Endothelial cell (in vitro differentiated cells): ENCODE measurements at regions not wholly inside any gene's neighbourhood (a gene's known extent, or its start where the extent isn't known, plus 50 kb on each side); places are given as distances from the start of the nearest gene placed in this dataset.

ENCODE experiments used
- DNase-seq: peaks from one replicate; pipeline ENCODE4 v3.0.0; 2021; ENCODE audit warnings: low spot score
- H3K27ac Mint-ChIP-seq: one replicate; pipeline ENCODE4 v1.8.0; 2021; ENCODE audit warnings: mixed read lengths, inconsistent platforms; ENCODE audit not compliant: unreplicated experiment
- H3K27me3 Mint-ChIP-seq: one replicate; pipeline ENCODE4 v1.8.0; 2021; ENCODE audit warnings: mild to moderate bottlenecking, moderate library complexity, mixed read lengths, inconsistent platforms; ENCODE audit not compliant: unreplicated experiment
- H3K36me3 Mint-ChIP-seq: one replicate; pipeline ENCODE4 v1.8.0; 2021; ENCODE audit warnings: mild to moderate bottlenecking, low read depth, mixed read lengths, inconsistent platforms; ENCODE audit not compliant: unreplicated experiment
- H3K4me1 Mint-ChIP-seq: one replicate; pipeline ENCODE4 v1.8.0; 2021; ENCODE audit warnings: mild to moderate bottlenecking, mixed read lengths, inconsistent platforms; ENCODE audit not compliant: unreplicated experiment
- H3K4me3 Mint-ChIP-seq: one replicate; pipeline ENCODE4 v1.8.0; 2021; ENCODE audit warnings: mild to moderate bottlenecking, mixed read lengths, inconsistent platforms; ENCODE audit not compliant: unreplicated experiment
- H3K9me3 Mint-ChIP-seq: one replicate; pipeline ENCODE4 v1.8.0; 2021; ENCODE audit warnings: mixed read lengths, inconsistent platforms; ENCODE audit not compliant: unreplicated experiment
- CTCF ChIP-seq: fragments of 200-600 bp; sonication (generic); IDR thresholded peaks from one replicate; pipeline ENCODE4 v1.5.0; 2021; ENCODE audit warnings: antibody characterized with exemption; ENCODE audit not compliant: unreplicated experiment

GRCh38 chr2:236849508-236849907, 236.2 kb upstream of the COPS8 start:
- Mint-ChIP-seq H3K27me3 (peaks cover 5% of the 10 kb centered on the region), H3K27ac (no peak overlapping the region), H3K9me3 (peaks cover 4% of the 10 kb centered on the region), H3K36me3 (peaks cover 8% of the 10 kb centered on the region), H3K4me3 (no peak overlapping the region), H3K4me1 (peaks cover 6% of the 10 kb centered on the region)
- DNase-seq = no peak
- TF ChIP-seq CTCF = no peak

DNA sequence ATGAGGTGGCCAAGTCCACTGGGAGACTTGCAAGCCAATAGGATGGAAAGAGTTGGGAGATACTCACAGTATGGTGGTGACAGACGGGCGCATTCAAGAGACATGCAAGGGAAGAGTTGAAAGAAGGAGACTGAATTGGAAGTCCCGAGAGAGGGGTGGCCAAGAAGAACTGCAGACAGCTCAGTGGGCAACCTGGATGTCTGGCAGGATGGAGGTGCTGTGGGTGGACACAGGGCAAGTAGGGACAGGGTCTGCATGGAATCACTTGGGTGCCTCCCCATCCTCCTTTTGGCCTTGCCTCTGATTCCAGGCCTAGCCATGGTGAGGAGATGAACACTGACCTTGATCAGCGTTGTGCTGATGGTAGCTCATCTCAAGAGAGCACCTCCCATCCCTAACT, 235.7 kb upstream of the COPS8 start:
- H3K36me3 Mint-ChIP-seq = peaks cover 8% of the 10 kb centered on the region
- TF ChIP-seq CTCF = no peak
- no peak for DNase-seq
- H3K27ac Mint-ChIP-seq = no peak overlapping the region
- H3K4me1 Mint-ChIP-seq = peaks cover 6% of the 10 kb centered on the region
- peaks cover 4% of the 10 kb centered on the region for H3K9me3 Mint-ChIP-seq
- peaks cover 5% of the 10 kb centered on the region for H3K27me3 Mint-ChIP-seq
- no peak overlapping the region for H3K4me3 Mint-ChIP-seq

- H3K27ac Mint-ChIP-seq = no peak overlapping the region
- TF ChIP-seq CTCF = no peak
- H3K36me3 Mint-ChIP-seq = peaks cover 5% of the 10 kb centered on the region
- peaks cover 6% of the 10 kb centered on the region for H3K4me1 Mint-ChIP-seq
- no peaks in the 10 kb centered on the region for H3K9me3 Mint-ChIP-seq
- no peak overlapping the region for H3K4me3 Mint-ChIP-seq
- no peak for DNase-seq
- peaks cover 4% of the 10 kb centered on the region for H3K27me3 Mint-ChIP-seq
Measured at GRCh38 chr2:236851187-236851586, 234.5 kb upstream of the COPS8 start.

- Mint-ChIP-seq H3K36me3 (peaks cover 5% of the 10 kb centered on the region), H3K27ac (no peak overlapping the region), H3K9me3 (no peaks in the 10 kb centered on the region), H3K27me3 (peaks cover 4% of the 10 kb centered on the region), H3K4me1 (peaks cover 13% of the 10 kb centered on the region), H3K4me3 (no peak overlapping the region)
- DNase-seq = no peak
- no peak for TF ChIP-seq CTCF
Measured at GRCh38 chr2:236852100-236852976, 233.4 kb upstream of the COPS8 start.

- Mint-ChIP-seq H3K9me3 (no peaks in the 10 kb centered on the region), H3K4me3 (no peak overlapping the region), H3K27me3 (peaks cover 4% of the 10 kb centered on the region), H3K36me3 (peaks cover 5% of the 10 kb centered on the region), H3K27ac (no peak overlapping the region), H3K4me1 (peaks cover 11% of the 10 kb centered on the region)
- TF ChIP-seq CTCF = no peak
- no peak for DNase-seq
Measured at GRCh38 chr2:236852977-236853374, 232.7 kb upstream of the COPS8 start.
